AG04450 (cell line): ENCODE measurements at regions not wholly inside any gene's neighbourhood (a gene's known extent, or its start where the extent isn't known, plus 50 kb on each side); places are given as distances from the start of the nearest gene placed in this dataset.

ENCODE experiments used
- CTCF ChIA-PET: fragments of 300-600, 350-600 bp; formaldehyde crosslinking; extraction: SDS; loops from one replicate; lab custom pipeline; 2022; ENCODE audit warnings: antibody characterized with exemption, inconsistent platforms; lab: Charles Lee
- POLR2A ChIA-PET: fragments of 350-600 bp; formaldehyde crosslinking; extraction: SDS; loops from one replicate; lab custom pipeline; 2021; ENCODE audit warnings: antibody characterized with exemption, inconsistent platforms; lab: Yijun Ruan, JAX
- DNase-seq: peaks from one replicate; pipeline ENCODE4 v3.0.0-alpha.2; 2011; ENCODE audit warnings: low read depth, low spot score
- H3K27ac ChIP-seq: one replicate; pipeline ENCODE4 v1.5.1; 2012; ENCODE audit warnings: low read depth, low read length, control low read depth
- H3K27me3 ChIP-seq: one replicate; pipeline ENCODE4 v1.6.0; 2012; ENCODE audit warnings: low read length; ENCODE audit not compliant: control insufficient read depth, insufficient read depth
- H3K4me3 ChIP-seq: 2 replicates; pipeline ENCODE4 v1.5.1; 2011; ENCODE audit warnings: mild to moderate bottlenecking, low read depth, low read length, control low read depth
- H3K9me3 ChIP-seq: 2 replicates; pipeline ENCODE4 v1.5.1; 2012; ENCODE audit warnings: low read length; ENCODE audit not compliant: control insufficient read depth, insufficient read depth
- CTCF ChIP-seq: IDR thresholded peaks from 2 replicates; pipeline ENCODE4 v1.5.1; 2011; ENCODE audit warnings: low read depth, low read length, control low read depth, inconsistent platforms

GRCh38 chr3:109210501-109210900, 74.0 kb downstream of the C3orf85 start:
- Histone ChIP-seq H3K9me3 (no peaks in the 10 kb centered on the region), H3K27me3 (no peaks in the 10 kb centered on the region), H3K4me3 (no peak overlapping the region), H3K27ac (no peak overlapping the region)
- ChIA-PET CTCF (no interaction called here), POLR2A (no interaction called here)
- TF ChIP-seq CTCF, result no peak
- DNase-seq, result no peak

- no peak overlapping the region for H3K4me3 ChIP-seq
- no peak overlapping the region for H3K27ac ChIP-seq
- no peak for DNase-seq
- POLR2A ChIA-PET, result no interaction called here
- no peak for TF ChIP-seq CTCF
- no peaks in the 10 kb centered on the region for H3K9me3 ChIP-seq
- H3K27me3 ChIP-seq, result no peaks in the 10 kb centered on the region
- CTCF ChIA-PET, result no interaction called here
Observed at GRCh38 chr3:109211941-109212340, 75.4 kb downstream of the C3orf85 start.

GRCh38 chr3:109213321-109213720, 76.8 kb downstream of the C3orf85 start:
- Histone ChIP-seq H3K9me3 (no peaks in the 10 kb centered on the region), H3K4me3 (no peak overlapping the region), H3K27me3 (no peaks in the 10 kb centered on the region), H3K27ac (no peak overlapping the region)
- POLR2A ChIA-PET, result no interaction called here
- DNase-seq, result no peak
- CTCF ChIA-PET, result no interaction called here
- TF ChIP-seq CTCF, result no peak

GRCh38 chr3:109224333-109224732, 87.8 kb downstream of the C3orf85 start:
- peak; percentile 18; the same call in 1 of the 2 replicates for TF ChIP-seq CTCF
- no peak for DNase-seq
- CTCF ChIA-PET, result no interaction called here

GRCh38 chr3:109225516-109225915, 89.0 kb downstream of the C3orf85 start:
- Histone ChIP-seq H3K9me3 (no peaks in the 10 kb centered on the region), H3K27me3 (no peaks in the 10 kb centered on the region), H3K4me3 (no peak overlapping the region), H3K27ac (no peak overlapping the region)
- no peak for DNase-seq
- POLR2A ChIA-PET, result no interaction called here
- TF ChIP-seq CTCF, result no peak
- CTCF ChIA-PET, result no interaction called here

More at GRCh38 chr3:109224333-109224732, 87.8 kb downstream of the C3orf85 start:
- H3K9me3 ChIP-seq, result no peaks in the 10 kb centered on the region
- H3K4me3 ChIP-seq, result no peak overlapping the region
- POLR2A ChIA-PET, result no interaction called here
- H3K27me3 ChIP-seq, result no peaks in the 10 kb centered on the region
- no peak overlapping the region for H3K27ac ChIP-seq
